ENCODE measurements at regions not wholly inside any gene's neighbourhood (a gene's known extent, or its start where the extent isn't known, plus 50 kb on each side); places are given as distances from the start of the nearest gene placed in this dataset.

GRCh38 chr16:55083052-55083451 lies 152.4 kb downstream of the IRX5 start:
- Histone ChIP-seq H3K4me3 (no peak overlapping the region), H3K4me1 (no peaks in the 10 kb centered on the region), H3K27me3 (no peaks in the 10 kb centered on the region), H3K36me3 (ENCODE audit: low read depth, missing control alignments) (no peaks in the 10 kb centered on the region), H3K27ac (no peak overlapping the region), H3K9me3 (no peaks in the 10 kb centered on the region)
- intact Hi-C loops (cut with DNase I; ENCODE audit: low total_unique reads) = no loop called here
- no peak for TF ChIP-seq CTCF (IDR thresholded peaks at IDR 0.05)
- TF ChIP-seq POLR2A (IDR thresholded peaks at IDR 0.05) = no peak
- WGBS, 2 donors = 90 to 92% methylated on average over 5 of the region's 5 CpGs
- DNase-seq = no peak

- no peaks in the 10 kb centered on the region for H3K9me3 ChIP-seq
- intact Hi-C loops (cut with DNase I; ENCODE audit: low total_unique reads) = no loop called here
- H3K36me3 ChIP-seq (ENCODE audit: low read depth, missing control alignments) = no peaks in the 10 kb centered on the region
- H3K4me1 ChIP-seq = no peaks in the 10 kb centered on the region
- H3K27me3 ChIP-seq = no peaks in the 10 kb centered on the region
- TF ChIP-seq POLR2A (IDR thresholded peaks at IDR 0.05) (no peak), CTCF (IDR thresholded peaks at IDR 0.05) (no peak)
- no peak for DNase-seq
- no peak overlapping the region for H3K27ac ChIP-seq
- H3K4me3 ChIP-seq = no peak overlapping the region
- 92 to 93% methylated on average over 2 of the region's 2 CpGs for whole genome bisulfite sequencing, 2 donors
Observed at GRCh38 chr16:55088098-55088497, 157.4 kb downstream of the IRX5 start.

GRCh38 chr16:55089600-55089999 lies 158.9 kb downstream of the IRX5 start:
- H3K27me3 ChIP-seq = no peaks in the 10 kb centered on the region
- intact Hi-C loops (cut with DNase I; ENCODE audit: low total_unique reads) = no loop called here
- no peaks in the 10 kb centered on the region for H3K9me3 ChIP-seq
- 92 to 94% methylated on average over 4 of the region's 4 CpGs for WGBS, 2 donors
- H3K4me3 ChIP-seq = no peak overlapping the region
- no peaks in the 10 kb centered on the region for H3K36me3 ChIP-seq (ENCODE audit: low read depth, missing control alignments)
- TF ChIP-seq CTCF (IDR thresholded peaks at IDR 0.05) (no peak), POLR2A (IDR thresholded peaks at IDR 0.05) (no peak)
- H3K4me1 ChIP-seq = no peaks in the 10 kb centered on the region
- H3K27ac ChIP-seq = no peak overlapping the region
- no peak for DNase-seq

GRCh38 chr16:55091213-55091870 lies 160.7 kb downstream of the IRX5 start:
- no peak for DNase-seq
- H3K27me3 ChIP-seq = no peaks in the 10 kb centered on the region
- H3K4me3 ChIP-seq = no peak overlapping the region
- intact Hi-C loops (cut with DNase I; ENCODE audit: low total_unique reads) = no loop called here
- H3K36me3 ChIP-seq (ENCODE audit: low read depth, missing control alignments) = no peaks in the 10 kb centered on the region
- WGBS, 2 donors = 67 to 69% methylated on average over 16 to 24 of the region's 24 CpGs
- no peaks in the 10 kb centered on the region for H3K9me3 ChIP-seq
- TF ChIP-seq POLR2A (IDR thresholded peaks at IDR 0.05) (no peak), CTCF (IDR thresholded peaks at IDR 0.05) (no peak)
- H3K4me1 ChIP-seq = no peaks in the 10 kb centered on the region
- H3K27ac ChIP-seq = no peak overlapping the region

- WGBS, 2 donors = 76 to 84% methylated on average over 3 to 5 of the region's 5 CpGs
- H3K27ac ChIP-seq = no peak overlapping the region
- H3K27me3 ChIP-seq = no peaks in the 10 kb centered on the region
- no peaks in the 10 kb centered on the region for H3K4me1 ChIP-seq
- TF ChIP-seq CTCF (IDR thresholded peaks at IDR 0.05) (no peak), POLR2A (IDR thresholded peaks at IDR 0.05) (no peak)
- H3K4me3 ChIP-seq = no peak overlapping the region
- H3K36me3 ChIP-seq (ENCODE audit: low read depth, missing control alignments) = no peaks in the 10 kb centered on the region
- no peak for DNase-seq
- intact Hi-C loops (cut with DNase I; ENCODE audit: low total_unique reads) = no loop called here
- H3K9me3 ChIP-seq = no peaks in the 10 kb centered on the region
Observed at GRCh38 chr16:55091871-55092230, 161.2 kb downstream of the IRX5 start.

All from testis (tissue), 2 donors.